Activated CD4-positive, alpha-beta memory T cell treated with anti-CD3 and anti-CD28 coated beads for 36 hours (primary cell): ENCODE measurements at regions not wholly inside any gene's neighbourhood (a gene's known extent, or its start where the extent isn't known, plus 50 kb on each side); places are given as distances from the start of the nearest gene placed in this dataset.

Experiments
- CTCF ChIA-PET: fragments of 350-600 bp; sonication (Branson Sonifier 250); formaldehyde crosslinking; loops from one replicate; lab custom pipeline; 2021; ENCODE audit warnings: antibody characterized with exemption, inconsistent platforms; lab: Charles Lee
- POLR2A ChIA-PET: fragments of 350-600 bp; sonication (Branson Sonifier 250); formaldehyde crosslinking; loops from one replicate; lab custom pipeline; 2021; ENCODE audit warnings: antibody characterized with exemption; lab: Charles Lee
- DNase-seq: peaks from one replicate; pipeline ENCODE4 v3.0.0-alpha.2; 2020
- H3K27ac Mint-ChIP-seq: one replicate; pipeline ENCODE4 v1.8.0; 2021; ENCODE audit warnings: mixed read lengths
- H3K27me3 Mint-ChIP-seq: one replicate; pipeline ENCODE4 v1.8.0; 2021; ENCODE audit warnings: mixed read lengths
- H3K36me3 Mint-ChIP-seq: one replicate; pipeline ENCODE4 v1.8.0; 2021; ENCODE audit warnings: mixed read lengths
- H3K4me1 Mint-ChIP-seq: one replicate; pipeline ENCODE4 v1.8.0; 2021; ENCODE audit warnings: low read depth, mixed read lengths
- H3K4me3 Mint-ChIP-seq: one replicate; pipeline ENCODE4 v1.8.0; 2021; ENCODE audit warnings: mild to moderate bottlenecking, mixed read lengths
- H3K9me3 Mint-ChIP-seq: one replicate; pipeline ENCODE4 v1.8.0; 2021; ENCODE audit warnings: mixed read lengths
- intact Hi-C: fragments of 100-400 bp; cut with micrococcal nuclease; formaldehyde crosslinking; loops from one replicate; pipeline ENCODE4 v1.15.1; 2023

- DNase-seq = no peak
- H3K27ac Mint-ChIP-seq = no peak overlapping the region
- no peaks in the 10 kb centered on the region for H3K9me3 Mint-ChIP-seq
- intact Hi-C loops = no loop called here
- ChIA-PET POLR2A (no interaction called here), CTCF (no interaction called here)
- H3K27me3 Mint-ChIP-seq = no peaks in the 10 kb centered on the region
- H3K4me1 Mint-ChIP-seq = no peaks in the 10 kb centered on the region
- H3K4me3 Mint-ChIP-seq = no peak overlapping the region
- H3K36me3 Mint-ChIP-seq = no peaks in the 10 kb centered on the region
Measured at GRCh38 chr18:37900326-37900725, 334.7 kb upstream of the CELF4 start.

- Mint-ChIP-seq H3K9me3 (no peaks in the 10 kb centered on the region), H3K4me1 (no peaks in the 10 kb centered on the region), H3K4me3 (no peak overlapping the region), H3K27me3 (no peaks in the 10 kb centered on the region), H3K36me3 (no peaks in the 10 kb centered on the region), H3K27ac (no peak overlapping the region)
- intact Hi-C loops = no loop called here
- no peak for DNase-seq
- ChIA-PET POLR2A (no interaction called here), CTCF (no interaction called here)
Measured at GRCh38 chr18:37889963-37890362, 324.4 kb upstream of the CELF4 start.

DNA sequence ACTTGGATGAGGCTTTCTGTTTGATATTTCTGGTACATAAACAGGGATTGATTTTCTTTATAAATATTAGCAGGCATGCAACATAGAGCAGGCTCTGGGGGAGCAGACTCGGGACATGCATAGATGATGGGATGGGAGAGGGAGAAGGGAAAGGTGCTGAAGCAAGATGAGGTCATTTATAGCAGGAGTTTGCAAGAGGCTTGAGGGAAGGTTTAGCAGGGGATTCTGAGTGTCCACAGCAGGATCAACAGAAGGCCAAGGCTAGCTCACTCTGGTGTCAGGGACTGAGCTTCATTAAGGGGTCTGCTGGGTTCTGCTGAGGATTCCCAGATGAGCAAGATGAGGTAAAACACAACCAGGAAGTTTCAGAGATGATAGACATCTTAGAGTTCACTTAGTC lies 309.1 kb upstream of the CELF4 start:
- H3K36me3 Mint-ChIP-seq = no peaks in the 10 kb centered on the region
- no peaks in the 10 kb centered on the region for H3K9me3 Mint-ChIP-seq
- no peaks in the 10 kb centered on the region for H3K4me1 Mint-ChIP-seq
- DNase-seq = no peak
- H3K27me3 Mint-ChIP-seq = no peaks in the 10 kb centered on the region
- POLR2A ChIA-PET = no interaction called here
- CTCF ChIA-PET = no interaction called here
- no peak overlapping the region for H3K27ac Mint-ChIP-seq
- H3K4me3 Mint-ChIP-seq = no peak overlapping the region
- intact Hi-C loops = no loop called here

DNA sequence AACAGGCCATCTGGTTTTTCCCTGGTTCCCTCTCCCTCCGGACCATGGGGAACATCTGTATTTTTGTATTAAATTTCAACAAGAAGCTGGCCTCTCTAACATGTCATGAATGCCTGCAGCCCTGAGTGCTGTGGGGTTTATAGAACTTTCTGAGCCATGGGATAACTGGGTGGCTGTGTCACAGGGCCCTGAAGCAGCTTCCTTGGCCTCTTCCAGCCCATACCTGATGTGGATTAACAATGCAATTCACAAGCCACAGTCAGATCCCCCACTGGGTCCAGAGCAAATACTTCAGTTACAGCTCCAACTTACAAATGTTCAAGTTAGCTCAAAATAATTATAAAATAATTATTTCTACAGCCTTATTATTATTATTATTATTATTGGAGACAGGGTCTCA lies 307.8 kb upstream of the CELF4 start:
- Mint-ChIP-seq H3K27me3 (no peaks in the 10 kb centered on the region), H3K4me3 (no peak overlapping the region), H3K27ac (no peak overlapping the region), H3K36me3 (no peaks in the 10 kb centered on the region), H3K9me3 (no peaks in the 10 kb centered on the region), H3K4me1 (no peaks in the 10 kb centered on the region)
- ChIA-PET CTCF (no interaction called here), POLR2A (no interaction called here)
- intact Hi-C loops = no loop called here
- no peak for DNase-seq

DNA sequence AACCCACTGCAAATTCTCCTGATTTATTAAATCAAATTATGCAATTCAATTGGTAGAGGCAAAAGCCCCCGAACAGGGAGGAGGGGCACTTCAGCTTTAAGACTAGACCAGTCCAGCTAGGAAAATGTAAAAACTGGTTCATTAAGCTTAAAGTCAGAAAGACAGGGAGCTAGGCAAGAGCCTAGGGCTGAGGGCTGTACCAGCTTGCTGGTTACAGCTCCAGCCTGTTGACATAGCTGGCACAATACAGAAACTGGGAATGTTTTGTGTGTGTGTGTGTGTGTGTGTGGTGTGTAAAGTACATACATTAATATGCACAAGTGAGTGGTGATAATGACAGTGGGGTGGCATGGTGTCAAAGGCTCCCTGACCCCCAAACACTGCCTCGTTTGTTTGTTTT lies 307.0 kb upstream of the CELF4 start:
- CTCF ChIA-PET = no interaction called here
- POLR2A ChIA-PET = no interaction called here
- Mint-ChIP-seq H3K9me3 (no peaks in the 10 kb centered on the region), H3K27ac (no peak overlapping the region), H3K36me3 (no peaks in the 10 kb centered on the region), H3K4me3 (no peak overlapping the region), H3K27me3 (no peaks in the 10 kb centered on the region), H3K4me1 (no peaks in the 10 kb centered on the region)
- intact Hi-C loops = no loop called here
- DNase-seq = no peak

- H3K36me3 Mint-ChIP-seq = no peaks in the 10 kb centered on the region
- ChIA-PET POLR2A (no interaction called here), CTCF (no interaction called here)
- H3K27me3 Mint-ChIP-seq = no peaks in the 10 kb centered on the region
- H3K4me1 Mint-ChIP-seq = no peaks in the 10 kb centered on the region
- no peak for DNase-seq
- H3K27ac Mint-ChIP-seq = no peak overlapping the region
- H3K9me3 Mint-ChIP-seq = no peaks in the 10 kb centered on the region
- intact Hi-C loops = no loop called here
- no peak overlapping the region for H3K4me3 Mint-ChIP-seq
Measured at GRCh38 chr18:37871561-37871960, 306.0 kb upstream of the CELF4 start.

- no peak overlapping the region for H3K27ac Mint-ChIP-seq
- ChIA-PET CTCF (no interaction called here), POLR2A (no interaction called here)
- intact Hi-C loops = no loop called here
- no peaks in the 10 kb centered on the region for H3K36me3 Mint-ChIP-seq
- H3K4me3 Mint-ChIP-seq = no peak overlapping the region
- H3K4me1 Mint-ChIP-seq = no peaks in the 10 kb centered on the region
- H3K9me3 Mint-ChIP-seq = peaks cover under 1% of the 10 kb centered on the region
- H3K27me3 Mint-ChIP-seq = no peaks in the 10 kb centered on the region
- DNase-seq = no peak
Measured at GRCh38 chr18:37869051-37869450, 303.5 kb upstream of the CELF4 start.

DNA sequence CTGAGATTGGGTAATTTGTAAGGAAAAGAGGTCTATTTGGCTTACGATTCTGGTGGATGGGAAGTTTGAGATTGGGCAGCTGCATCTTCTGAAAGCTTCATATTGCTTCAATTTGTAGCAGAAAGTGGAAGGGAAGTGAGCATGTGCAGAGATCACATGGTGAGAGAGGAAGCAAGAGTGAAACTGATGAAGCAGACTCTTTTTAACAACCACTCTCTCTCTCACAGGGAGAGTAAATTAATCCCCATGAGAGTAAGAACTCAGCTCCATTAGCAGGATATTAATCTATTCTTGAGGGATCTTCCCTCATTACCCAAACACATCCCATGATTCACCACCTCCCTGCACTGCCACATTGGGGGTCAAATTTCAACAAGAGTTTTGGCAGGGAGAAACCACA lies 298.5 kb upstream of the CELF4 start:
- Mint-ChIP-seq H3K27me3 (no peaks in the 10 kb centered on the region), H3K4me1 (no peaks in the 10 kb centered on the region), H3K27ac (no peak overlapping the region), H3K36me3 (no peaks in the 10 kb centered on the region), H3K9me3 (peaks cover 2% of the 10 kb centered on the region), H3K4me3 (no peak overlapping the region)
- intact Hi-C loops = no loop called here
- CTCF ChIA-PET = no interaction called here
- POLR2A ChIA-PET = no interaction called here
- DNase-seq = no peak

DNA sequence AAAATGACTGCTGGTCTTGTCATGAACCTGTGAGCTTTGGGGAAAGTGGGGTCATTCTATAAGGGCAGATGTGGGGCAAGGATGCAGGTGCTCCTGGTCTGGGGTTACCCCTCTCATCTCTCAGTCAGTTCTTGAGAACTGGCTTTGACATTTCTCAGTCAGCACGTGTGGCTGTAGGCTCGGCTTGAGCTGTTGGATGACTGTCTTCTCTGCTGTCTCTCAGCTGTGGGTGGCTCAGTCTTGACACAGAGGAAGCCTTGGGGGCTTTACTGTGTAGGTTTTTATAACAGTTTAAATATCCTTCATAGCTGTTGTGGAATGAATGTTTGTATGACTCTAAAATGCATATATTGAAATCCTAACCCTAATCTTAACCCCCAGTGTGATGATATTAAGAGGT lies 296.4 kb upstream of the CELF4 start:
- ChIA-PET POLR2A (no interaction called here), CTCF (no interaction called here)
- intact Hi-C loops = no loop called here
- Mint-ChIP-seq H3K9me3 (peaks cover 2% of the 10 kb centered on the region), H3K36me3 (no peaks in the 10 kb centered on the region), H3K4me3 (no peak overlapping the region), H3K27me3 (no peaks in the 10 kb centered on the region), H3K4me1 (no peaks in the 10 kb centered on the region), H3K27ac (no peak overlapping the region)
- DNase-seq = no peak

DNA sequence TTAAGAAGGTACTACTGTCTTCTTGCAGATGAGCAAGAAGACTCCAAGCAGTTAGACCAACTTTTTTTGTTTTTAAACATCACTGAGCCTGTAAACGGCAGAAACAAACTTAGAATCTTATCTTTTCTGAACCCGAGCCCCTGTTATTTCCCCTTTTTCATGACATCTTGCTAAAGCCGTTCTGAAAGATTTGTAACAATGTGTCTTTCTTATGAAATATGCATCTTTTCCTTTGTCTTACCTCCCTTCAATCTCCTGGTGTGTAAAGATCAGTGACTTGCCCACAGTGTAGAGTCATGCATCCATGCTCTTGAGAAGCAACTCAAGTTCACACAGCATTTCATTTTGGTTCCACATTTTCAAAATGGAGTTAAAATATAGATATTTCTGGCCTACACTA lies 288.8 kb upstream of the CELF4 start:
- Mint-ChIP-seq H3K4me3 (no peak overlapping the region), H3K36me3 (no peaks in the 10 kb centered on the region), H3K9me3 (peaks cover 3% of the 10 kb centered on the region), H3K27ac (no peak overlapping the region), H3K4me1 (no peaks in the 10 kb centered on the region), H3K27me3 (no peaks in the 10 kb centered on the region)
- DNase-seq = no peak
- ChIA-PET POLR2A (no interaction called here), CTCF (no interaction called here)
- intact Hi-C loops = no loop called here

GRCh38 chr18:37853706-37854105 lies 288.1 kb upstream of the CELF4 start:
- ChIA-PET POLR2A (no interaction called here), CTCF (no interaction called here)
- Mint-ChIP-seq H3K27me3 (no peaks in the 10 kb centered on the region), H3K9me3 (peaks cover 3% of the 10 kb centered on the region), H3K27ac (no peak overlapping the region), H3K4me1 (no peaks in the 10 kb centered on the region), H3K36me3 (no peaks in the 10 kb centered on the region), H3K4me3 (no peak overlapping the region)
- no peak for DNase-seq
- intact Hi-C loops = no loop called here

- no peaks in the 10 kb centered on the region for H3K4me1 Mint-ChIP-seq
- DNase-seq = no peak
- H3K36me3 Mint-ChIP-seq = no peaks in the 10 kb centered on the region
- H3K27ac Mint-ChIP-seq = no peak overlapping the region
- no peak overlapping the region for H3K4me3 Mint-ChIP-seq
- H3K27me3 Mint-ChIP-seq = no peaks in the 10 kb centered on the region
- intact Hi-C loops = no loop called here
- ChIA-PET CTCF (no interaction called here), POLR2A (no interaction called here)
- H3K9me3 Mint-ChIP-seq = peaks cover 3% of the 10 kb centered on the region
Measured at GRCh38 chr18:37852464-37852863, 286.9 kb upstream of the CELF4 start.

DNA sequence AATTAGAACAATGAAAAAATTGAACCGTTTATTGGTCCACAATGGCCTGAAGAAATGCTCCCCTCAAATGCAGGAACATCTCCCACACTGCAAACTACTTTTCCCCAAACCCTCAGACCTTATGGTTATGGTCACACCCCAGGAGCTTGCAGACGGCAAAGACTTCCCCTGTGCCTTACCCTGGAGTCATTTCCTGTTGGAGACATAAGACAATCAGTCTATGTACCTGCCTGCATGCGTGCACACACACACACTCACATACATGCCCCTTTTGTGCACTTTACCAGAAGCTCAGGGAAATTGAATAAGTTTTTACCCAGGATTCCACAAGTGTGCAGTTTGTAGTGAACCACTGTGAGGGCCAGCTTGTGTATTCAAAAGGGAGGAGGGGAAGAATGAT lies 281.9 kb upstream of the CELF4 start:
- CTCF ChIA-PET = no interaction called here
- intact Hi-C loops = no loop called here

GRCh38 chr18:37846996-37847395 lies 281.4 kb upstream of the CELF4 start:
- H3K27me3 Mint-ChIP-seq = no peaks in the 10 kb centered on the region
- intact Hi-C loops = no loop called here
- no peak for DNase-seq
- ChIA-PET CTCF (no interaction called here), POLR2A (no interaction called here)
- no peak overlapping the region for H3K27ac Mint-ChIP-seq
- no peaks in the 10 kb centered on the region for H3K36me3 Mint-ChIP-seq
- no peak overlapping the region for H3K4me3 Mint-ChIP-seq
- H3K4me1 Mint-ChIP-seq = no peaks in the 10 kb centered on the region
- H3K9me3 Mint-ChIP-seq = no peaks in the 10 kb centered on the region

More for the DNA sequence above, 281.9 kb upstream of the CELF4 start:
- Mint-ChIP-seq H3K9me3 (no peaks in the 10 kb centered on the region), H3K27ac (no peak overlapping the region), H3K36me3 (no peaks in the 10 kb centered on the region), H3K4me1 (no peaks in the 10 kb centered on the region), H3K4me3 (no peak overlapping the region), H3K27me3 (no peaks in the 10 kb centered on the region)
- POLR2A ChIA-PET = no interaction called here
- no peak for DNase-seq
